ENCODE measurements at regions not wholly inside any gene's neighbourhood (a gene's known extent, or its start where the extent isn't known, plus 50 kb on each side); places are given as distances from the start of the nearest gene placed in this dataset.

DNA sequence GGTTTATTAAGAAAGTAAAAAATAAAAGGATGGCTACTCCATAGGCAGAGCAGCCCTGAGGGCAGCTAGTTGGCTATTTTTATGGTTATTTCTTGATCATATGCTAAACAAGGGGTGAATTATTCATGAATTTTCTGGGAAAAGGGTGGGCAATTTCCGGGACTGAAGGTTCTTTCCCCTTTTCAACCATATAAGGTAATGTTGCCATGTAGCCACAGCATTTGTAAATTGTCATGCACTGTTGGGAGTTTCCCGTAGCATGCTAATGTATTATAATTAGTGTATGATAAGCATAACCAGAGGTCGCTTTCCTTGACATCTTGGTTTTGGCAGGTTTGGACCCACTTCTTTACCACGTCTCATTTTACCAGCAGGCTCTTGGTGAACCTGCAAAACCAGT, 610.4 kb upstream of the B3GAT1 start:
- TF ChIP-seq EZH2 (IDR thresholded peaks at IDR 0.05; ENCODE audit: borderline replicate concordance, low read length) = no peak
- TF ChIP-seq, protein P1, sequence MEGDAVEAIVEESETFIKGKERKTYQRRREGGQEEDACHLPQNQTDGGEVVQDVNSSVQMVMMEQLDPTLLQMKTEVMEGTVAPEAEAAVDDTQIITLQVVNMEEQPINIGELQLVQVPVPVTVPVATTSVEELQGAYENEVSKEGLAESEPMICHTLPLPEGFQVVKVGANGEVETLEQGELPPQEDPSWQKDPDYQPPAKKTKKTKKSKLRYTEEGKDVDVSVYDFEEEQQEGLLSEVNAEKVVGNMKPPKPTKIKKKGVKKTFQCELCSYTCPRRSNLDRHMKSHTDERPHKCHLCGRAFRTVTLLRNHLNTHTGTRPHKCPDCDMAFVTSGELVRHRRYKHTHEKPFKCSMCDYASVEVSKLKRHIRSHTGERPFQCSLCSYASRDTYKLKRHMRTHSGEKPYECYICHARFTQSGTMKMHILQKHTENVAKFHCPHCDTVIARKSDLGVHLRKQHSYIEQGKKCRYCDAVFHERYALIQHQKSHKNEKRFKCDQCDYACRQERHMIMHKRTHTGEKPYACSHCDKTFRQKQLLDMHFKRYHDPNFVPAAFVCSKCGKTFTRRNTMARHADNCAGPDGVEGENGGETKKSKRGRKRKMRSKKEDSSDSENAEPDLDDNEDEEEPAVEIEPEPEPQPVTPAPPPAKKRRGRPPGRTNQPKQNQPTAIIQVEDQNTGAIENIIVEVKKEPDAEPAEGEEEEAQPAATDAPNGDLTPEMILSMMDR (IDR thresholded peaks at IDR 0.05; ENCODE audit: low read length) = no peak

All from OCI-LY1 (cell line).